IPS-NIHi11 (cell line): ENCODE measurements at regions not wholly inside any gene's neighbourhood (a gene's known extent, or its start where the extent isn't known, plus 50 kb on each side); places are given as distances from the start of the nearest gene placed in this dataset.
A peak's percentile ranks its signal among the peaks of the same experiment; 100 is the strongest.

Experiments
- DNase-seq: peaks from one replicate; pipeline ENCODE4 v3.0.0; 2012; ENCODE audit warnings: mixed read lengths, low spot score

GRCh38 chr18:64322189-64322588 lies 173.3 kb upstream of the LINC00305 start:
- no peak for DNase-seq

- DNase-seq: no peak
These were observed 169.7 kb upstream of the LINC00305 start for GRCh38 chr18:64318547-64318946.

- no peak for DNase-seq
These were observed 163.0 kb upstream of the LINC00305 start for GRCh38 chr18:64311859-64312258.

- no peak for DNase-seq
These were observed 147.0 kb upstream of the LINC00305 start for GRCh38 chr18:64295839-64296238.

- DNase-seq: no peak
These were observed 146.1 kb upstream of the LINC00305 start for GRCh38 chr18:64294967-64295366.

- DNase-seq: no peak
These were observed 139.5 kb upstream of the LINC00305 start for GRCh38 chr18:64288432-64288831.

- no peak for DNase-seq
These were observed 139.0 kb upstream of the LINC00305 start for GRCh38 chr18:64287926-64288325.

GRCh38 chr18:64283059-64283458 lies 134.2 kb upstream of the LINC00305 start:
- no peak for DNase-seq

- DNase-seq: no peak
These were observed 129.1 kb upstream of the LINC00305 start for GRCh38 chr18:64278026-64278425.

GRCh38 chr18:64276311-64277090 lies 127.6 kb upstream of the LINC00305 start:
- no peak for DNase-seq

- DNase-seq: no peak
These were observed 126.9 kb upstream of the LINC00305 start for GRCh38 chr18:64275593-64276300.

- DNase-seq: peak; percentile 46
These were observed 124.8 kb upstream of the LINC00305 start for GRCh38 chr18:64273724-64274123.

- DNase-seq: no peak
These were observed 123.2 kb upstream of the LINC00305 start for GRCh38 chr18:64271975-64272659.

GRCh38 chr18:64271246-64271645 lies 122.4 kb upstream of the LINC00305 start:
- DNase-seq: no peak

- no peak for DNase-seq
These were observed 121.7 kb upstream of the LINC00305 start for GRCh38 chr18:64270608-64271007.

GRCh38 chr18:64270121-64270520 lies 121.2 kb upstream of the LINC00305 start:
- no peak for DNase-seq

- DNase-seq: no peak
These were observed 115.3 kb upstream of the LINC00305 start for GRCh38 chr18:64264171-64264570.

GRCh38 chr18:64260810-64261209 lies 111.9 kb upstream of the LINC00305 start:
- no peak for DNase-seq

GRCh38 chr18:64259871-64260270 lies 111.0 kb upstream of the LINC00305 start:
- DNase-seq: no peak

- no peak for DNase-seq
These were observed 109.3 kb upstream of the LINC00305 start for GRCh38 chr18:64258111-64258650.

- DNase-seq: no peak
These were observed 105.7 kb upstream of the LINC00305 start for GRCh38 chr18:64254399-64255093.

GRCh38 chr18:64253873-64254272 lies 105.0 kb upstream of the LINC00305 start:
- no peak for DNase-seq
